ENCODE measurements at regions not wholly inside any gene's neighbourhood (a gene's known extent, or its start where the extent isn't known, plus 50 kb on each side); places are given as distances from the start of the nearest gene placed in this dataset.
"Not testable (repeated sequence)": the region's sequence is repeated elsewhere in the genome, so short reads cannot be mapped to it uniquely, and the experiment has no call there.

- TF ChIP-seq ZNF114 (CRISPR knock-in tag; IDR thresholded peaks at IDR 0.05) (no peak), REST (IDR thresholded peaks at IDR 0.05; ENCODE audit: unreplicated experiment) (no peak), EZH2 (IDR thresholded peaks at IDR 0.05; ENCODE audit: low read depth, unreplicated experiment) (no peak), EZH2phosphoT487 (IDR thresholded peaks at IDR 0.05; ENCODE audit: unreplicated experiment) (no peak)
These were observed 732.7 kb downstream of the TBC1D22A start (continued) for GRCh38 chr22:47495110-47495509.

- H3K4me3 ChIP-seq; H3K27ac Mint-ChIP-seq; H3K27me3 Mint-ChIP-seq (ENCODE audit: insufficient read depth, low read depth, poor library complexity); ATAC-seq; H3F3A ChIP-seq (replicated peaks; ENCODE audit: low read depth); H3K79me2 ChIP-seq (replicated peaks; ENCODE audit: insufficient read depth); H3K4me2 ChIP-seq; H3K4me1 ChIP-seq (ENCODE audit: insufficient read depth); H2AFZ ChIP-seq; DNase-seq (ENCODE audit: low spot score); H4K20me1 ChIP-seq (replicated peaks; ENCODE audit: insufficient read depth); H3K27me3 ChIP-seq (ENCODE audit: insufficient read depth); H3K27ac ChIP-seq (ENCODE audit: low read depth); H3K4me1 Mint-ChIP-seq; H3K9me2 ChIP-seq (ENCODE audit: insufficient read depth); H3K4me3 Mint-ChIP-seq; H3K36me3 ChIP-seq (ENCODE audit: insufficient read depth): not testable (repeated sequence)
- peaks cover 48% of the 10 kb centered on the region for H3K36me3 Mint-ChIP-seq (ENCODE audit: low read depth)
- peaks cover 91% of the 10 kb centered on the region for H3K9me3 Mint-ChIP-seq
These were observed 725.7 kb downstream of the TBC1D22A start for GRCh38 chr22:47488131-47488530.

- H3K4me1 Mint-ChIP-seq: no peaks in the 10 kb centered on the region
- Histone ChIP-seq H3F3A (replicated peaks; ENCODE audit: low read depth) (no peaks in the 10 kb centered on the region), H3K27ac (ENCODE audit: low read depth) (no peak overlapping the region), H3K4me3 (no peak overlapping the region), H4K20me1 (replicated peaks; ENCODE audit: insufficient read depth) (no peaks in the 10 kb centered on the region), H3K79me2 (replicated peaks; ENCODE audit: insufficient read depth) (no peaks in the 10 kb centered on the region), H3K9me2 (ENCODE audit: insufficient read depth) (no peaks in the 10 kb centered on the region), H3K4me2 (no peak overlapping the region), H3K36me3 (ENCODE audit: insufficient read depth) (peaks cover 6% of the 10 kb centered on the region), H3K27me3 (ENCODE audit: insufficient read depth) (no peaks in the 10 kb centered on the region), H2AFZ (no peak overlapping the region), H3K4me1 (ENCODE audit: insufficient read depth) (no peaks in the 10 kb centered on the region)
- H3K4me3 Mint-ChIP-seq: no peak overlapping the region
- ATAC-seq (no peak), DNase-seq (ENCODE audit: low spot score) (peak; percentile 1)
- H3K27me3 Mint-ChIP-seq (ENCODE audit: insufficient read depth, low read depth, poor library complexity): peaks cover 8% of the 10 kb centered on the region
- peaks cover 93% of the 10 kb centered on the region for H3K9me3 Mint-ChIP-seq
- H3K36me3 Mint-ChIP-seq (ENCODE audit: low read depth): peaks cover 45% of the 10 kb centered on the region
- H3K27ac Mint-ChIP-seq: no peak overlapping the region
- TF ChIP-seq EZH2phosphoT487 (IDR thresholded peaks at IDR 0.05; ENCODE audit: unreplicated experiment) (no peak), CREB1 (CRISPR knock-in tag; IDR thresholded peaks at IDR 0.05; ENCODE audit: low read depth) (no peak), STAT1 (IDR thresholded peaks at IDR 0.05; ENCODE audit: unreplicated experiment) (no peak), ZNF331 (CRISPR knock-in tag; IDR thresholded peaks at IDR 0.05; ENCODE audit: low read depth) (no peak), ETS1 (IDR thresholded peaks at IDR 0.05) (no peak), POLR2AphosphoS5 (IDR thresholded peaks at IDR 0.05; ENCODE audit: low read depth) (no peak), EZH2 (IDR thresholded peaks at IDR 0.05; ENCODE audit: low read depth, unreplicated experiment) (no peak)
These were observed 724.3 kb downstream of the TBC1D22A start for GRCh38 chr22:47486569-47487312.

All from GM23338 (cell line).